ENCODE measurements at regions not wholly inside any gene's neighbourhood (a gene's known extent, or its start where the extent isn't known, plus 50 kb on each side); places are given as distances from the start of the nearest gene placed in this dataset.
"Not testable (repeated sequence)": the region's sequence is repeated elsewhere in the genome, so short reads cannot be mapped to it uniquely, and the experiment has no call there.

DNA sequence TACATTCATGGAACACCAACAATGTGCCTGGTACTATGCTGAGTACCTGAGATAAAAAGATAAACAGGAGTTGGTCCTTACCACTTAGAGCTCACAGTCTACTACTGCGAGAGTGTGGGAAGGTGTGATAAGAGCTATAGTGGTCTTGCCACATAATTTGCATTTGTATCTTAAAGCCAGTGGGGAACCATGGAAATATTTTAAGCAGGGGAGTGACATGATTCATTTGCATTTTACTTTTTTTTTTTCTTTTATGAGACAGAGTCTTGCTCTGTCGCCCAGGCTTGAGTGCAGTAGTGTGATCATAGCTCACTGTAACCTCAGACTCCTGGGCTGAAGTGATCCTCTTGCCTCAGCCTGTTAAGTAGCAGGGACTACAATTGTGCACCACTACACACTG, 53.6 kb downstream of the SRGAP2 start:
- in situ Hi-C loops (cut with HindIII; ENCODE audit: low pct_unique_long_range_greater_than_20kb, low sequenced_read_pairs); DNase-seq (ENCODE audit: low read depth, low spot score): not testable (repeated sequence)

DNA sequence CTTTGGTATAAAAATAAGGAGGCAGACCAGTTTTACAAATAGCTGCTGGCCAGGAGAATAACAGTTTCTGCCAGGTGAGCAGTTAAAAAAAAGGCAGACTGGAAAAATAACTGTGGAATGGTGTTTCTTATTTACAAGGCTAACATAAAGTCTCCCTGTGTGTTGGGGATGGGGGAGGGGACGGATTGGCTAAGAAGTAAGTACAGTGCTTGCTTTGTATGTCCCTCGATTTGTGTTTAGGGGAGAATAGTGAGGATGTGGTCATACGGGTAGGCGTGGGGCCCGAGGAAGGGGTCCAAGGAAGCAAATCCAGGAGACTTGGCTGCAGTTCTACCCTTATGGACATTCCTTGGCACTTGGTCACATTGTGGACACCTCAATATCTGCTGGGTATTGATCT, 58.1 kb downstream of the SRGAP2 start:
- in situ Hi-C loops (cut with HindIII; ENCODE audit: low pct_unique_long_range_greater_than_20kb, low sequenced_read_pairs) = not testable (repeated sequence)

DNA sequence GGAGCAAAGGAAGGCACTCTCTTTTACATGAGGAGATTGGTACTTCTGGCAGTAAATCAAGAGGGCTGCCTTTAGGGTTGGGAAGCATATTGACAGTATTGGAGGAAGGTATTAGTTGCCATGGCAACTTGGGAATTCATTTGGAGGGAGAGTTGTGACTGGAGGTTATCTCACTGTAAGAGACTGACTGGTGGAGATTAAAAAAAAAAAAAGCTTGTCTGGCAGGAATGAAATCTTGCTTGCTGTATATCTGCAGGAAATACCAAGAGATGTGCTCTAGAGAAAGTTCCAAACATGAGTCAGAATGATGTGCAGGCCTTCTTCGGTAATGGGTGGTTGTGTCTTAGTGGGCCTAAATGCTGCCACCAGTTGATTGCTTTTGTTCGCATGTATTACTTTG, 59.1 kb downstream of the SRGAP2 start:
- in situ Hi-C loops (cut with HindIII; ENCODE audit: low pct_unique_long_range_greater_than_20kb, low sequenced_read_pairs); DNase-seq (ENCODE audit: low read depth, low spot score): not testable (repeated sequence)

More for the DNA sequence above, 58.1 kb downstream of the SRGAP2 start:
- not testable (repeated sequence) for DNase-seq (ENCODE audit: low read depth, low spot score)

DNA sequence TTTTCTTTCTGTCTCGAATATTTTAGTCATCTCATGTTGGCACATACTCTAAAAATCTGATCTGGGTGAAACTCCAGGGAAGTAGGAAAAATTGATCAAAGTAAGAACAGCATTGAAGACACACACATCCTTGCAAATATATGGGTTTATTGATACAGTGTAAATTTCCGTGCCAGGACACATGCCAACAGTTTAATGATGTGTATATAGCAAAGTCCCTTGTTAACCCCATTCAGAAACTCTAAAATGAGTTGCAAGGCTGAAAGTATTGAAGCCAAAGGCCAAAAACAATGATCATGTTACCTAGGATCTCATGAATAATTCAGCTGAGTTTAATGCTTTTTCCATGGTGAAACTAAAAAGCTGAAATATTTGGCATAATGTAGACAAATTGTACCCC, 61.6 kb downstream of the SRGAP2 start:
- in situ Hi-C loops (cut with HindIII; ENCODE audit: low pct_unique_long_range_greater_than_20kb, low sequenced_read_pairs); DNase-seq (ENCODE audit: low read depth, low spot score): not testable (repeated sequence)

DNA sequence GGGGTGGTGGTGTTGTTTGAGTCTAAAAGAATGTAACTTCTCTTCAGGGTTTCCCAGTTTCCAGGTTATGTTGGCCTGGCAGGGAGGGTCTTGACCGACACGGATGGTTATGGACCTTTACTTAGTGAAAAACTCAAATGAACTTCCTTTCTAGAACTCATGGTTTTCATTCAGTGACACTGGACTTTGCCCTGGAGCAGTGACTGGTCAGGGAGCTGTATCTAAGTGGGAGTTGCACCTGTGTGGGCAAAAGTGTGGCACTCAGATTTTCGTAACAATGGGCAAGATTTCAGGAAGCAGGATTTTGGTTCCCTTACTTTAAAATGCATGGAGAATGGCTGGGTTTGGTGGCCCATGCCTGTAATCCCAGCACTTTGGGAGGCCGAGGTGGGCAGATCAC, 67.8 kb downstream of the SRGAP2 start:
- DNase-seq (ENCODE audit: low read depth, low spot score); in situ Hi-C loops (cut with HindIII; ENCODE audit: low pct_unique_long_range_greater_than_20kb, low sequenced_read_pairs): not testable (repeated sequence)

DNA sequence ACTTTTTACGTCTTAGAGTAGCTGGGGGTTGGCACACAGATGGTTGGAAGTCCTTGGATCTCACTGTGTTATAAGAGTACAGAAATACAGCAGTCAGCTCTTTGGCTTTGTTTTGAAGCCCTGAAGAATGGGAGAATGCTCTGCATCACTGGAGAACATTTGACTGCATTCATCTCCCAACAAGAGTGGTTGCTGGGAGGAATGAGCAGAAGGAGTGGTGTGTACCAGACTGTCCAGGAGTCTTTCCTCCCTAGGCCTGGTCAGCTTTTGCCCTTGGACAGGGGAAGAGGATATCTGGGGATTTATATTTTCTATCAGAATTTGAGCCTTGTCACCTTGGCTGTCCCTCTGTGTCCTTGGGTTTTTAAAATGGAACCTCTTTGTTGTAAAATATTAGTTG, 69.8 kb downstream of the SRGAP2 start:
- DNase-seq (ENCODE audit: low read depth, low spot score); in situ Hi-C loops (cut with HindIII; ENCODE audit: low pct_unique_long_range_greater_than_20kb, low sequenced_read_pairs): not testable (repeated sequence)

DNA sequence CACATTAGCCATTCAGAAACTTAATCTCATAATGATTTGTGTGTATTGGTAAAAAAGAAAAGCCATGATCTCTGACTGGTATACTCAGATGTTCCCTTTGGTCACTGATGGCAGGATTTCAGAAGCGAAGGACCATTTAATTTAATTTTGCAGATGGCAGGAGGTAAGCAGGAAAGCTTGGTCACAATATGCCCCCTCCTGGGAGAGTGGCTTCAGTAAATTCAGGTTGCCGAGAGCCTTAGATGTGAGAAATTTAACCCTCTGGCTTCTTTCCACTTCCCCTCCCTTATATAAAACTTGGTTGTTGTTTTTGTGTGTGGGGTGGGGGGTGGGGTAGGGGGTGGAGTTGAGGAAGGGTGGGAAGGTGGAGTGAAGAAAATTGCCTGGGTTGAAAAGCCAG, 72.8 kb downstream of the SRGAP2 start:
- in situ Hi-C loops (cut with HindIII; ENCODE audit: low pct_unique_long_range_greater_than_20kb, low sequenced_read_pairs) = not testable (repeated sequence)
- peak; percentile 5 for DNase-seq (ENCODE audit: low read depth, low spot score)

DNA sequence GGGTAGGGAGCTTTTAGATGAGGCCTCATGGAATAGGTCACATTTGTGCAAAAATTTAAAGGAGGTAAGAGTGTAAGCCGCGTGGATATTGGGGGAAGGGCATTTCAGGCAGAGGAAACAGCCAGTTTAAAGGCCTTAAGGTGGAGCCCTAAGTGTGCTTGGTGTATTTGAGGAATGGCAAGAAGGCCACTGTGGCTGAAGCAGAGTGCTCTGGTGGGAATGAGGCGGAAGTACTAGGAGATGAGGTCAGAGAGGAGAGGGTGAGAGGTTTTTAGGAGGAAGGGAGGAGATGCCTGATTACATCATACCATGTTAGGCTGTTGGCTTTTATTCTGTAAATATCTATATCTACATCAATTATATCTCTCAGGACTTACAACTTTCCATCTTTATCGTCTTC, 75.3 kb downstream of the SRGAP2 start:
- in situ Hi-C loops (cut with HindIII; ENCODE audit: low pct_unique_long_range_greater_than_20kb, low sequenced_read_pairs) = not testable (repeated sequence)

DNA sequence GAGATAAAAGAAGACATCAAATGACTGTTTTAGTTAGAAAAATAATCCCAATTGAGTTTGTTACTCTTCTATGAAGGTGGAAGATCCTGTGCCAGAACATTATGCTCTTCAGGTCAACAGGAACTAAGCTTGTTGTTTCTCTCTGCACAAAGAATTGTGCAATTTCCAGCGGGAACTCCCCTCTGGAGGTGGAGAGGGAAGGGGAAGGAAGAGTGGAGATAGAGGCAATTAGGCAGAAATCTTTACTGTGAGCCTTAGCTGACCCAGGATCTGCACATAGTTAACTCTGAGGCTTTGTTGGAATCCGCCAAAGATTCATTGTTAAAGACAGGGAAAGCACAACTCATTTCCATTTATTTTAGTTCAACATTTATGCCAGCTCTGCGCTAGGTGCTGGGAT, 77.3 kb downstream of the SRGAP2 start:
- DNase-seq (ENCODE audit: low read depth, low spot score) = not testable (repeated sequence)

More for the DNA sequence above, 75.3 kb downstream of the SRGAP2 start:
- peak; percentile 1 for DNase-seq (ENCODE audit: low read depth, low spot score)

DNA sequence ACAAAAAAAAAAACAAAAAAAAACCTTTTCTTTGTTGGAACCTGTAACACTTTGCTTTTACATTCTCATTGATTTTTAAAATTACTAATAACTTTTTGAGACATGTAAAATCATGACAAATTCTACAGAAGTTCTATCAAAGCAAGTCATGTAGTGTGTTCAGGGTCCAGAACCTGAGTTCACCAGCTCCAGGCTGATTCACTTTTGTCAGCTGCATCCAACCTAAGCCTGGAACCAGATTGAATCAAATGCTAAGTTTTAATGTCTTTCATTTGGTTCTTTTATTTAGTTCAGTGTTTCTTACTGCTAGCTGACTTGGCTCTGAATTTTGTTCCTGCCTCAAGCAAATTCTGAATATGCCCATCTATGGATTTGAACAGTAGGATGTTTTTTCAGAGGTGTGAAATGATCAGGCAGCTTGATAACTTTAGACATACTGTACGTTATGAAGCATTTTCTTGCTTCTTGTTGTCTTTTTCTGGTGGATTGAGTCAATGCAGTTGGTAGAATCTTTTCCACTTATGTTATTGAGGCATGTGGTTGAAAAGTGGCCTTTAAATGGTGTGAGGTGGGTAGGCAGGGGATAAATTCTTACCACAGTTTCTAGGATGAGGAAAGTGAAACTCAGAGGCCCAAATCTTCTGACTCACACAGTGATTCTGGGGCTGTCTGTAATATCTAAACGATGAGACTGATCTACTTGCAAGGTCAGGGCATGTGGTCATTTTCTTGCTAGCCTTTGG, 78.7 kb downstream of the SRGAP2 start:
- in situ Hi-C loops (cut with HindIII; ENCODE audit: low pct_unique_long_range_greater_than_20kb, low sequenced_read_pairs); DNase-seq (ENCODE audit: low read depth, low spot score): not testable (repeated sequence)

More for the DNA sequence above, 77.3 kb downstream of the SRGAP2 start:
- in situ Hi-C loops (cut with HindIII; ENCODE audit: low pct_unique_long_range_greater_than_20kb, low sequenced_read_pairs) = not testable (repeated sequence)

DNA sequence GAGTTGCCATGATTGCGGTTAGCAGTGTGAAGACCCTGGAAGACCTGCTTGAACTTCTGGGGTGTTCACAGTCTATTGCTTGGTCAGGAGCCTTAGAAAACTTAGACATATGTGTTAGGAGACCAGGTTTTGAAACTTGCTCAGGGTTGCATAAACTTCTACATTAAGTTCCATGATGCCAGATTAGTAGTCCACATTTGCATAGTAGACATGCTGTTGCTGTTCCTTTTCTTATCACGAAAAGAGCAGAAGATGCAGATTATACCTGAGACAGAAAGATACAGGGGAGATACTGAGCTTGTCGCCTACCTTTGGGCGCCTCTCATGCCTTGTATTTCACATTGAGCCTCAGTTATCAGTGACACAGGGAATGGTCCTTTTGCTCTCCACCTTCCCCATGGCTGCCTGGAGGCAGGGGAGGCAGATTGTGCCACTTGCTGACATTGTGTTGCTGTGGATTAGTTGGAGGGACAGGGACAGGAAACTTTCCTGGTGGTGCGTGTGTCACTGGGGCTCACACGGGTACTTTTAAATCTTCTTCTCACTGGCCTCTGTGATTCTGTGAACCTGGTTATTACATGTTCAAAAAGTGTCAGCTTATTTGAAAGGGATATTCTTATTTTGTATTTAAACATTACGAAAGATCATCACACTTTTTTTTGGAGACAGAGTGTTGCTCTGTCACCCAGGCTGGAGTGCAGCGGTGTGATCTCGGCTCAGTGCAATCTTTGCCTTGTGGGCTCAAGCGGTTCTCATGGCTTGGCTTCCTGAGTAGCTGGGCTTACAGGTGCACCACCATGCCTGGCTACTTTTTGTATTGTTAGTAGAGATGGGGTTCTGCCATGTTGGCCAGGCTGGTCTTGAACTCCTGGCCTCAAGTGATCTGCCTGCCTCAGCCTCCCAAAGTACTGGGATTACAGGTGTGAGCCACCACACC, 82.0 kb downstream of the SRGAP2 start:
- in situ Hi-C loops (cut with HindIII; ENCODE audit: low pct_unique_long_range_greater_than_20kb, low sequenced_read_pairs) = not testable (repeated sequence)

DNA sequence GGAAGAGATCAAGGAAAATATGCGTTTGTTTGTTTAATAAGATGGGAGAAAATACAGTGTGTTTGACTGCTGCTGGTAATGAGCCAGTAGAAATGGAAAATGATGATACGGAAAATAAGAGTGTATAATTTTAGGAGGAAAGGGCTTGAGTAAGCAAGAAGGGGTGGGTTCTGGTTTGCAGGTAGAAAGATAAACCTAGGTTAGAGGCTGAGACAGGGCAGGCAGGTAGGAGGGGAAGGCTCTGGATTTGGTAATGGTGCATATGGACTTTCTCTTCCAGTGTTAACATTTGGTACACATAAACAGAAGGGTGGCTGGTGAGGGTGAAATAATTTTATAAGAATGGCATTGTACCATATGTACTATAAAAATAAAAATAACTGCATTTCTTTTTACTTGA, 84.4 kb downstream of the SRGAP2 start:
- in situ Hi-C loops (cut with HindIII; ENCODE audit: low pct_unique_long_range_greater_than_20kb, low sequenced_read_pairs) = not testable (repeated sequence)

More for the DNA sequence above, 82.0 kb downstream of the SRGAP2 start:
- DNase-seq (ENCODE audit: low read depth, low spot score) = not testable (repeated sequence)

DNA sequence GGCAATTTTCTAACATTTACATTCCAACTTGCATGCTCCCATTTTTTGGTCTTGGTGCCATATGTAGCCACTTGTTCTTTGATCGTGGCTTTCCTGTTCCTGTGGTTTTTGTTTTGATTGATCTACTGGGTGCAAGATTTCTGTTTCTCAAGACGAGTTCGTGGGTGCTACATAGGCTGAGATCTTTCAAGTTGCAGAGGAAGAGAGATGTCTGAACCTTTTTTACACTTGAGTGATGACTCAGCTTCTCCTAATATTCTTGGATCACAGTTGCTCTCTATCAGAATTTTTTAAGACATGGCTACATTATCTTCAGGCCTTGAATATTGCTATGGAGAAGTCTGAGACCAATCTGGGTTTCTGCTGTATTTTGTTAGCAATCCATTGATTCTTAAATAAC, 85.1 kb downstream of the SRGAP2 start:
- DNase-seq (ENCODE audit: low read depth, low spot score); in situ Hi-C loops (cut with HindIII; ENCODE audit: low pct_unique_long_range_greater_than_20kb, low sequenced_read_pairs): not testable (repeated sequence)

More for the DNA sequence above, 84.4 kb downstream of the SRGAP2 start:
- not testable (repeated sequence) for DNase-seq (ENCODE audit: low read depth, low spot score)

DNA sequence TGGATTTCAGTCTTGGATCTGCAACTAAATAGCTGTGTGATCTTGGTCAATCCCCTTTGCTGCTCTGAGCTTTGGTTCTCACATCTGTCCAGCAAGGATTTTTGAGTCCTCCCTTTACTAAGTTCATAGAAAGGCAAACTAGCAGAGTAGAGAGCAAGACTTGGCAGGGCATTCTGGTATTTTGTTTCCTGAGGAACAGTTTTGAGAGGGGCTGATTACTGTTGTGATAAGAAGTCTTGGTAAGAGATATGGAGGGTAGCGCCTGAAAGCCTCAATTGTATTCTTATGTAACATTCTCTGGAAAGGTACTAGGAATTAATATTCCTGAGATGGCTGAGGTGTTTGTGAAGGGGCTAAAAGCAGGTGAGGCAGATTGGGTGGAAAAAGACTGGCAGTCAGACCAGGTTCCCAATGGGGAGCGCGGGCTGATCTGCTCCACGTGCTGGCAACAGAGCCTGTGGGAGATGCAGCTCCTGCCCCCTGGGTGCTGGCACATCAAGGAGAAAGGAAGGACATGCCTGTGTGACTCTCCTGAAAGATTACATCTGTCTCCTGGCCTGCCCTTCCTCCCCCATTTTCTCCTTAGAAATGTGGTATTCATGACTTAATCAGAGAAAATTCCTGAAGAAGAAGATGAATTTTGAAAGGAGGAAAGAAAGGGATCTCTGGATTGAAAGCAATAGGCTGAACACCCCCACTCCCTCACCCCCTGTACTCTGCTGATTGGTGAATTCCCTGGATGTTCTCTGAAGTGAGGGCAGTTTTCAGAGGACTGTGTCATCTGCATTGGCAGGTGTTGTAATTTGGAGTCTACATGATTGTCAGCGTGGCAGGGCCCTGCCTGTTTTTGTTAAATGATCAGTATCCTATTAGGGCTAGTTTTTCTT, 94.0 kb downstream of the SRGAP2 start:
- in situ Hi-C loops (cut with HindIII; ENCODE audit: low pct_unique_long_range_greater_than_20kb, low sequenced_read_pairs) = not testable (repeated sequence)

DNA sequence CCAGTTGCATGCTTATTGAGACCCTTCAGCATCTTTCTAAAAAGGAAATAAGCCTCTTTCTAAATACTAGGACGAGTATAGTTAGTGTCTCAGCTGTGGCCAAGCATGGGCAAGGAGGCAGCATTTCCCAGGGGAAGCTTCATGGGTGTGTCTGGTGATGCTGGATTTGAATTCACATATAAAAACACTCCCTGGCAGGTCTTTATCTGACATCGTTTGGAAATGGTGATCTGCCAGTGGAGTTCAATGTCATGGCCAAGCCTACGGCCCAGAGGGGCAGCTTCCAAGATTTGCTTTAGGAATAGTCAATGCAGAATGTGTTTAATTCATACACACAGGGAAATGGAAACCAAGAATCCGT, 94.7 kb downstream of the SRGAP2 start:
- DNase-seq (ENCODE audit: low read depth, low spot score); in situ Hi-C loops (cut with HindIII; ENCODE audit: low pct_unique_long_range_greater_than_20kb, low sequenced_read_pairs): not testable (repeated sequence)

More for the DNA sequence above, 94.0 kb downstream of the SRGAP2 start:
- not testable (repeated sequence) for DNase-seq (ENCODE audit: low read depth, low spot score)

DNA sequence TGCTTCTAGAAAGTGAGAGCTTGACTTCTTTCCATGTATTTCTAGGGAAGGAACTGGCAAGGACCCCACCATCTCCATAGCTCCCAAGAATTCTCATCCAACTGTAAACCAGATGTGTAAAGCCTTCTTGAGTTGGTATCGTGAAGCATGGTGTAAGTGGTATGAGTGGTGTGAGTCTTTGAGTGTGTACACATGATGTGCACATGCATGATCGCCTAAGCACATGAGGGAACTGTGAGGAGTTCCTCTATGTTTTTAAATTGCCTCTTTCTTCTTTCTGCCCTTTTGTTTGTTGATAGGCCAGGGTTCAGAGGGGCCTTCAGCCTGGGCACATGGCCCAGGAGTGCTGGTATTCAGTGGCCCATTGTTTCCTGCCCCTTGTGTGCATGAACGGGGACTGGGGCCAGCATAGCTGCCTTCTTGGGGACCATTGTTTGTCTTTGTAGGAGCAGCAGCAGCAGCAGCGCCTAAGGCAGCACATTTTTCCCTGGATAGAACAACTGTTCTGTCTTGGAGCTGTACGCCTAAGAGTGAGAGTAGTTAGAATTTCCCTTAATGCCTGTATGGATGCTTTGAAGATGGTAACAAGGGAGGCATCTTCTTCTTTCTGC, 95.9 kb downstream of the SRGAP2 start:
- in situ Hi-C loops (cut with HindIII; ENCODE audit: low pct_unique_long_range_greater_than_20kb, low sequenced_read_pairs); DNase-seq (ENCODE audit: low read depth, low spot score): not testable (repeated sequence)

DNA sequence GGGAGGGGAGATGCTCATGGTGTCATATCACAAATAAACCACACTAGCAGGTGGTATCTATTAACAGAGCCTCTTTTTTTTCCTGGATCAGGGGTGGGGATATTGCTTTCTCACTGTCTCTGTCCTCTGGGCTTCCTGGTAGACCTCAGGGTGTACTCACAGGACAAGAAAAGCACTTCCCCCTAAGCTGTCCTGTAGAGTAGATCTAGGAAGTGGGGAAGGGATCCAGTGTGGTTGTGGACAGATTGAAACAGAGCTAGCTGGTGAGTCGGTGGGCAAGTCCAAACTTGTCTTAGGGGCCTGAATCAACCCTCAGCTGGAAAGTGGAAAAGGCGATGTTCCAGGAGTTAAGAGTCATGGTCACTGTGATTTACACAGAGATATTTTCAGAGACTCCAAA, 96.6 kb downstream of the SRGAP2 start:
- in situ Hi-C loops (cut with HindIII; ENCODE audit: low pct_unique_long_range_greater_than_20kb, low sequenced_read_pairs); DNase-seq (ENCODE audit: low read depth, low spot score): not testable (repeated sequence)
